ENCODE measurements at regions not wholly inside any gene's neighbourhood (a gene's known extent, or its start where the extent isn't known, plus 50 kb on each side); places are given as distances from the start of the nearest gene placed in this dataset.

GRCh38 chr4:135598151-135598550 lies 1396.6 kb upstream of the PABPC4L start:
- TF ChIP-seq SIN3A (IDR thresholded peaks at IDR 0.05; ENCODE audit: low read depth) (no peak), POLR2A (IDR thresholded peaks at IDR 0.05; ENCODE audit: borderline replicate concordance, extremely low read depth, insufficient read depth, insufficient read length) (no peak), CTCF (IDR thresholded peaks at IDR 0.05 in 2 of 3, conservative IDR thresholded peaks at IDR 0.05 in 1 of 3; ENCODE audit: borderline replicate concordance in 1 of 3, insufficient read depth in 1 of 3, low read depth in 2 of 3, low read length in 2 of 3) (no peak)

Data from HCT116 (cell line).